Activated effector memory CD4-positive, alpha-beta T cell treated with Interleukin-2 at 50 U/mL for 16 hours (primary cell): ENCODE measurements at regions not wholly inside any gene's neighbourhood (a gene's known extent, or its start where the extent isn't known, plus 50 kb on each side); places are given as distances from the start of the nearest gene placed in this dataset.

ENCODE experiments used
- DNase-seq: peaks from one replicate; pipeline ENCODE4 v3.0.0-alpha.2; 2020

DNA sequence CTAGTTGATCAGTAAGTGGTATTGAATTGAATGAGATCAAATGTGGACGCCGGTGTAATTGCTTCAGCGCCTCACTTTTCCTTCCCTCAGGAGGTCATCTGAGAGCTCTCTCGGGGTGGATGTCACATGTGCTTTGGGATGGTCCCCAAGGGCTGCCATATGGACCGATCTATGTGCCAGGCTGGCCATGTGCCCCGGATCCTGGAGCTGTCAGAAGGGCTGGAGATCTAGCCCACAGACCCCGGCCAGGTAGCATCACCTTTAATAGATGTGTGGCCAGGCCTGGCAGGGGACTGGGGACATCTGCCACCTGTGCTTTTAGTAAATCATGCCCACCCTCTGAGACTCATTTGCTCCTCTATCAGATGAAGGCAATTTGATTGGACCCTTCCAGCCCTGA, 95.3 kb upstream of the CRHR1 start:
- DNase-seq: no peak

DNA sequence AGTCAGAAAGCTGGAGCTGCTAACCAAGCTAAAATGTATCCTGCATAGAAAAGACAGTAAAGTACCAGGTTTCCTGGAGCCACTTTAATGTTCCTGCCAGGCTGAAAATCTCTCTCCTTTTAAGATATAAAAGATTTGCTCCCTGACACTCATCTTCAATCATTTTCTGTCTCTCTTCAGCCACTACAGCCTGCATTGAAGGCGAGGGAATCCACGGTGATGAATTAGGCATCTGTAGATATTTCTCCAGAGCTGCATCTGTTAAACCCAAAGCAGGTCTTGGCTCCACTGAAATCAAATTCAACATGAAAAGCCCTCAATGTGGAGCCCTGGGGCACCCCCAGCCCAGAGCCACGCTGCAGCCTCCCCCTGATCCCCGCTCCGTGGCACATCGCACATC, 94.7 kb upstream of the CRHR1 start:
- DNase-seq: no peak

DNA sequence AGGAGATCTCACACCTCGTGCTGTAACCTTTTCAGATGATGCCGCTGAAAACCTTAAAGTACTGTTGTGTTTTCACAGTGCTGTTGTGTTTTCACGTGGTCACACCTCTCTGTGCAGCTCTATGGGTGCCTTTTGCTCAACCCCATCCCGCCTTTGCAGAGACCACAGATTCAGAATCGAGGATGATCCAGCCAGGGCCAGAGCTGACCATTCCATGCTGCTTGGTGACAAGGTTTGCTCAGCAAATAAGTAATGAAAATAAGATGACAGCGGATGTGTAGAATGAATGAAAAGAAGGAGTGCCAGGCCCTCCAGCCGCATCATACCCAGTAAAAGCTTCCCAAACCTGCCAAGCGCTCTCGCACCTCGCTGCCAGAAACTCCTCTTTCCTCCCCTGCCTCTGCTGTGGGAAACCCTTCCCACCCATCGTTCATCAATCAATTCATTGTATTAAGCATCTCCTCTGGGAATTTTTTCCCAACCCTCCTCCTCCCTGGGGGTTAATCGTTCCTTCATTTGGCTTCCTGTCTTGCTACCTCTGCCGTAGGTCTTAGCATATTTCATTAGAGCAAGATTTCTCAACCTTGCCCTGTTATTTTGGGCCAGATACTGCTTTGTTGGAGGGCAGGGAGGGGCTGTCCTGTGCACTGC, 93.4 kb upstream of the CRHR1 start:
- DNase-seq: no peak

- no peak for DNase-seq
These were observed 91.5 kb upstream of the CRHR1 start for GRCh38 chr17:45692661-45693060.

- no peak for DNase-seq
These were observed 90.3 kb upstream of the CRHR1 start for GRCh38 chr17:45693792-45694191.

DNA sequence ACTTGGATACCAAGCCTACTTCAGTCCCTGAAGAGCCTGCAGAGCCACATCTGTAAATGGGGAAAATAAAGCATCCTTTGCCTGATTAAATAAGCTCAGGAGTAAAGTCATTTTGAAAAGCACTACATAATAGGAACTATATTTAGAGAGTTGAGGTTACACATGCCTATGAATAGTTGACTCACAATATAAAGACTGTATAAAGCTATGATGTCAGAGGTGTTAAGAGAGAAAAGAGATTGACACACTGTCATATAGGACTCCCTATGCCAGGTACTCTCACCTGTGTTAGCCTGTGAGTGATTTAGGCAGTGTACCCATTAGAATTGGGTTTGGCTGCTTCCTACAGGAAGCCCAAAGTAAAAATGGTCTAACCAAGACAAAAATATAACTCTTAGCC, 87.7 kb upstream of the CRHR1 start:
- DNase-seq: no peak

GRCh38 chr17:45697076-45697475, 87.0 kb upstream of the CRHR1 start:
- no peak for DNase-seq

GRCh38 chr17:45700171-45701090, 83.7 kb upstream of the CRHR1 start:
- DNase-seq: no peak

- DNase-seq: no peak
These were observed 81.4 kb upstream of the CRHR1 start for GRCh38 chr17:45702666-45703266.

GRCh38 chr17:45703348-45703747, 80.8 kb upstream of the CRHR1 start:
- no peak for DNase-seq

GRCh38 chr17:45703806-45704205, 80.3 kb upstream of the CRHR1 start:
- no peak for DNase-seq

GRCh38 chr17:45704251-45704650, 79.9 kb upstream of the CRHR1 start:
- DNase-seq: no peak

DNA sequence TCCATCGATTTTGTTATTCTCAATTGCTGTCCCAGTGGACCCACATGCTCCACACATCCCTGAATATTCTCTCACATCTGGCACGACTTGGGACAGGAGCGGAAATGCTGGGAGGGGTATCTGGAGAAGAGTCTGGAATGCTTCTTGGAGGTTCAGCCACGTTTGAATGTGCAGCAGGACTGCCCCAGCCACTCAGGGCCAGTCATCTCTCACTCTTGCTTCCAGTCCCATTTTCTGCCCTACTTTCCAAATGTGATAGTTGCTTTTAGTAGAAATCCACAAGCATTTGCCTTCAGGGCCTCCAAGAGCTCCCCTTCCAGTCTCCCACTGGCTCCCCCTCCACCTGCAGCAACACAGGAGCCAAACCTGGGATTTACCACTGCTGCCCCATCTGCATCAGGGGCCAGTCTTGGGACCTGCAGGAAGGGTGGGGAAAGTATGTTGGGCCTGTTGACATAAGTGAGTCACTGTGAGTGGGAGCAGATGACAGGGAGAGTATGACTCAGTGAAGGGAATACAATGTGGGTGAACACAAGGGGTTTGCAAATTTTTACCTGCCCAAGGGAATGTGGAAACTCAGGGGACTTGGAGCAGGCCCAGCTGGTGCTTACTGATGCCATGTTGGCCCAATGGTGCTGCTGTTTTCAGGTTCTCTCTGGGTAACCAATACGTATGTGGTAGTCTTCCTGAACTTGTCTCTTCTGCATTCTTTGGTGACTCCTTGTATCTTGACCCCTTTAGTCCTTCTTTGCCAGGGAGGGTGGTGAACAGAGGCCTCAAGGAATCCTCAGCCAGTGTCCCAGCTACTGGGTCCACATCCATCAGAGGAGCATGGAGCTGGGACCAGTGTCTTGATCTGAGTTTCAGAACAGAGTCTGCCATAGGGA, 78.8 kb upstream of the CRHR1 start:
- DNase-seq: no peak

DNA sequence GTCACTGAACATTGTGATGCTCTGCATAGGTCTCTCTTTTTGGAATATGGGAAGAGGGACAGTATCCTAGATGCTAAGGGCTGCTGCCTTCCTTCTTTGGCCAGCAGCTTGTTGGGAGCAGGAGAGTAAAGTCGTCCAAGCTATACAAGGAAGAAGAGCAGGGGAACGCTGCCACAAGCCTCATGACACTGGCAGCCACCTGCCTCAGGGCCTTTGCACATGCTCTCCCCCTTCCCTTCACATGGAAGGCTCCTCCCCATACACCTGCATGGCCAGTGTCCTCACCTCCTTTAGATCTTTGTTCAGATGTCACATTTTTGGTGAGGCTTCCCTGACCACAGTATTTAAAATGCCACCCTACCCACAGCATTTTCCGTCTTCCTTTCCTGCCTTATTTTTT, 78.1 kb upstream of the CRHR1 start:
- DNase-seq: no peak

- no peak for DNase-seq
These were observed 75.3 kb upstream of the CRHR1 start for GRCh38 chr17:45708707-45709290.

- DNase-seq: no peak
These were observed 74.3 kb upstream of the CRHR1 start for GRCh38 chr17:45709728-45710288.

DNA sequence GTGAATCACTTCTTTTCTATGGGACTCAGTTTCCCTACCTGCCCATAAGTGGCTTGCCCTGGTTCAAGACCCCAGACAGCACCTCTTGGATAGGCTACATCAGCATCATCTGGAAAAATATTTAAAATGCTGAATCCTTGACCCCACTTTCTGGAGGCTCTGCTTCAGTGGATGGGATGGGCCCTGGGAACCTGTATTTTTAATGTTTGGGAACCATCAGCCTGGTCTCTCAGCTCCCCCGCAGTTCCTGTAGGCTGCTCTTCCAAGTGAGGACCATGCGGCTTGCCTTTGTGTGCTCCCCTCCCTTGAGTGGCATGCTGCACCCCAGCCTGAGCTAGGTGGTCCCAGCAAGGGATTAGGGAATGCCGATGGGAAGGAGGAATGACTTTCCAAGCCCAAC, 68.3 kb upstream of the CRHR1 start:
- DNase-seq: no peak

DNA sequence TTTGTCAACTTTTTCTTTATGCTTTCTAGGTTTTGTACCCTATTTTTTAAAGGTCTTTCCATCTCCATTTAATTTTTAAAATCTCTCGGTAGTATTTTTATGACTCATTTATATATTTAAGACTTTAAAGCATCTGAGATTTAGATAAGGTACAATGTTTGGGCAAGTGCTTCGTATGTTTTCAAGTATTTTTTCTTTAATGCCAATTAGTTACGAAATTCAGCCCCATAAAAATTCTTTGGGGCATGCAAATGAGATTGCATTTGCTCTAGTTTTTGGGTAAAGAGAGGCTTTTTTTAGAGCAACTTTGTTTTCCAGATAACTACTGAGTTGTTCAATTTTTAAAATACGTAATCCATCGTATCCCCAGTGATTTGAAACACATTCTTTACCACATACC, 65.3 kb upstream of the CRHR1 start:
- DNase-seq: no peak

- DNase-seq: no peak
These were observed 64.6 kb upstream of the CRHR1 start for GRCh38 chr17:45719335-45720071.

- DNase-seq: no peak
These were observed 63.7 kb upstream of the CRHR1 start for GRCh38 chr17:45720386-45720785.

DNA sequence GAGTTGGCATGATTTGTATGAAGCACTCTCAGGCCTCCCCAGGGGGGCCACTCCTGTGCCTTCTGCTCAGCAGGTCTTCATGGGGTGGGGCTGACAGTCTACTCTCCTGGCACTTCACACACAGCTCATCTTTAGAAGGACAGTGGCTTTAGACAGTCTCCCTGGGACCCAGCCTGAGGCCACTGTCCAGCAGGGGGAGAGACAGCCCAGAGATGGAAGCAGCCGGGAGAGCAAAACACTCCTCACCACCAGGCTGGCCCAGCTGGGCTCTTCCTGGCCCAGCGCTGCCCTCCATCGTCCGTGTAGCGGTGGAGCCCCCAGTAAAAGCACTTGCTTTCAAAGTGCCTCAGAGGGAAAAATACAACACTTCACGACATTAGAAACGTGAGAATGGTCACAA, 62.0 kb upstream of the CRHR1 start:
- no peak for DNase-seq
